HepG2 (cell line): ENCODE measurements at regions not wholly inside any gene's neighbourhood (a gene's known extent, or its start where the extent isn't known, plus 50 kb on each side); places are given as distances from the start of the nearest gene placed in this dataset.
A peak's percentile ranks its signal among the peaks of the same experiment; 100 is the strongest.

Source experiments
- ATAC-seq: fragments of 200-7000 bp; cut with Tn5 transposase; 3 replicates; pipeline ENCODE4 v1.9.1; 2020; ENCODE audit warnings: mild to moderate bottlenecking, moderate library complexity
- BruUV-seq: library from RNA; stranded (reverse); fragments of 400-500 nt; replicated peaks from 2 replicates; lab custom pipeline; 2021; lab: Mats Ljungman, UMichigan
- CTCF ChIA-PET: fragments of 300-600 bp; formaldehyde crosslinking; extraction: SDS; loops from one replicate; lab custom pipeline; 2021; ENCODE audit warnings: low total read pairs, inconsistent platforms, low intra/inter-chr PET ratio; lab: Yijun Ruan, JAX
- POLR2A ChIA-PET: fragments of 350-600 bp; sonication (Branson Sonifier 250); formaldehyde crosslinking; loops from one replicate; lab custom pipeline; 2020; ENCODE audit warnings: antibody characterized with exemption, inconsistent platforms; lab: Yijun Ruan, JAX
- DNase-seq: peaks from one replicate; pipeline ENCODE4 v3.0.0-alpha.2; 2015; ENCODE audit warnings: low spot score
- FAIRE-seq: peaks from 3 replicates; lab custom pipeline; 2011; peaks lifted over from hg19 to GRCh38; lab: Jason Lieb, UNC
- H2AFZ ChIP-seq: one replicate; pipeline ENCODE4 v1.6.1; 2011; ENCODE audit warnings: low read length, inconsistent platforms
- H3K27ac ChIP-seq: fragments of 300-600 bp; 3 replicates; pipeline ENCODE4 v1.8.0; 2011; ENCODE audit warnings: mixed run types, mild to moderate bottlenecking, mixed read lengths, low read length, inconsistent platforms; ENCODE audit not compliant: insufficient read depth; ENCODE audit errors: extremely low read length
- H3K27me3 ChIP-seq, 2 experiments: fragments of 200-600 bp in 1 of 2; 2 replicates in 1 of 2; 3 replicates in 1 of 2; pipeline versions ENCODE4 v1.6.0 to v1.8.0; 2011; ENCODE audit warnings: low read length in 2 of 2, mild to moderate bottlenecking in 2 of 2, moderate library complexity in 2 of 2, inconsistent platforms in 1 of 2; ENCODE audit not compliant: insufficient read depth in 2 of 2, control insufficient read depth in 1 of 2
- H3K36me3 ChIP-seq, 2 experiments: fragments of 200-600 bp in 1 of 2; replicated peaks in 1 of 2; 2 replicates in 1 of 2; 3 replicates in 1 of 2; pipeline versions ENCODE4 v1.5.1 to v1.8.0; 2011; ENCODE audit warnings: low read length in 2 of 2, inconsistent platforms in 1 of 2; ENCODE audit not compliant: insufficient read depth in 2 of 2, control insufficient read depth in 1 of 2
- H3K4me1 ChIP-seq: 2 replicates; pipeline ENCODE4 v1.5.1; 2012; ENCODE audit warnings: low read length, inconsistent platforms; ENCODE audit not compliant: insufficient read depth
- H3K4me2 ChIP-seq: 2 replicates; pipeline ENCODE4 v1.6.0; 2011; ENCODE audit warnings: low read depth, low read length, inconsistent platforms
- H3K4me3 ChIP-seq, 3 experiments: fragments of 200-600 bp in 1 of 3; sonication (generic), shearing (Covaris generic) in 1 of 3; replicated peaks in 1 of 3; 2 replicates each; pipeline ENCODE4 v1.5.1; 2011 to 2016; ENCODE audit warnings: low read length in 3 of 3, inconsistent platforms in 2 of 3, low read depth in 2 of 3, mild to moderate bottlenecking in 2 of 3, control low read depth in 1 of 3, mixed read lengths in 1 of 3; ENCODE audit not compliant: insufficient read depth in 1 of 3
- H3K79me2 ChIP-seq: one replicate; pipeline ENCODE4 v1.6.1; 2011; ENCODE audit warnings: low read length, inconsistent platforms; ENCODE audit not compliant: insufficient read depth
- H3K9ac ChIP-seq: 2 replicates; pipeline ENCODE4 v1.6.0; 2011; ENCODE audit warnings: mild to moderate bottlenecking, low read depth, low read length, inconsistent platforms; ENCODE audit not compliant: insufficient read depth
- H3K9me3 ChIP-seq: 2 replicates; pipeline ENCODE4 v1.5.1; 2012; ENCODE audit warnings: mild to moderate bottlenecking, low read length
- H4K20me1 ChIP-seq: 2 replicates; pipeline ENCODE4 v1.6.0; 2011; ENCODE audit warnings: inconsistent platforms, mild to moderate bottlenecking, low read length, moderate library complexity; ENCODE audit not compliant: insufficient read depth
- CEBPG ChIP-seq: IDR thresholded peaks from 2 replicates; pipeline ENCODE4 v1.6.1; 2016
- ZNF253 ChIP-seq: sonication (generic); formaldehyde crosslinking; IDR thresholded peaks from 2 replicates; pipeline ENCODE4 v1.8.0; 2022; ENCODE audit warnings: mild to moderate bottlenecking, missing genetic modification reagents, borderline replicate concordance
- ZNF263 ChIP-seq: sonication (generic); formaldehyde crosslinking; IDR thresholded peaks from 2 replicates; pipeline ENCODE4 v1.4.0; 2020; ENCODE audit warnings: missing genetic modification reagents
- WGBS: methylation state at CpG from one replicate; pipeline ENCODE4 v1.1.6; 2017; ENCODE audit warnings: low lambda C conversion rate; 5-methylcytosine and 5-hydroxymethylcytosine counted together
- in situ Hi-C: cut with HindIII; loops from 2 replicates; pipeline ENCODE4 v1.10.0; 2017; ENCODE audit warnings: low pct_unique_long_range_greater_than_20kb; ENCODE audit not compliant: extremely low pct_ligation_motif_present
- intact Hi-C: fragments of 100-400 bp; cut with micrococcal nuclease; formaldehyde crosslinking; loops from one replicate; pipeline ENCODE4 v1.10.0; 2022; ENCODE audit not compliant: unreplicated experiment
- TF ChIP-seq, protein P1 (sequence below): sonication (generic); formaldehyde crosslinking; conservative IDR thresholded peaks from 2 replicates; pipeline ENCODE4 v1.4.0; 2020; ENCODE audit warnings: missing genetic modification reagents
- TF ChIP-seq, protein P2 (sequence below): sonication (generic); IDR thresholded peaks from 2 replicates; pipeline ENCODE4 v1.6.1; 2016; ENCODE audit warnings: low read depth, borderline replicate concordance
- TF ChIP-seq, protein P3 (sequence below): sonication (generic); formaldehyde crosslinking; IDR thresholded peaks from 2 replicates; pipeline ENCODE4 v1.4.0; 2020; ENCODE audit warnings: mild to moderate bottlenecking, missing genetic modification reagents

DNA sequence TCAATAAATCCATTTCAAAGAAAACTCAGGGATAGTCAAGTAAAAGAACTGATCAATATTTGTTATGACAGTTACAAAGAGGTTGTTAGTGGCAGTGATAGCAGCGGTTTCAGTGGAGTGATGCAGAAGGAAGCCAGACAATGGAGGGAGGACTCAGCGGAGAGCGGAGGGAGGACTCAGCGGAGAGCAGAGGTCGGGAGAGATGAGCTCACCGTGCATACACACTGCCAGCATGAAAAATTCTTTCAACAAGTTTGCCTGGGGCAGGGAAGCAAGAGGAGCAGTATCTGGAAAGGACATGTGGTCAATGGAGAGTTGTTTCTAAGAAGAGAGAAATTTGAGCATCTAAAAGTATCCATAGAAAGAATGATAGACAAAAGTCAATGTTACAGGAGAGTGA, 60.9 kb upstream of the BCL11A start:
- CTCF ChIA-PET, result no interaction called here
- DNase-seq (no peak), FAIRE-seq (no peak), ATAC-seq (no peak)
- Histone ChIP-seq H2AFZ (no peak overlapping the region), H3K79me2 (no peaks in the 10 kb centered on the region), H3K27ac (no peak overlapping the region), H3K4me3 (no peak overlapping the region), H4K20me1 (no peaks in the 10 kb centered on the region), H3K9ac (no peak overlapping the region), H3K9me3 (no peaks in the 10 kb centered on the region), H3K27me3 (0 out of 5 replicates have a peak, but pooled peaks cover 0 to 4% of the 10 kb centered on the region in 2 experiments), H3K36me3 (no peaks in the 10 kb centered on the region), H3K4me1 (no peaks in the 10 kb centered on the region), H3K4me2 (no peak overlapping the region)
- TF ChIP-seq ZNF263 (CRISPR knock-in tag) (peak; percentile 84), CEBPG (CRISPR knock-in tag) (no peak), ZNF253 (CRISPR knock-in tag) (no peak)
- TF ChIP-seq, protein P1, sequence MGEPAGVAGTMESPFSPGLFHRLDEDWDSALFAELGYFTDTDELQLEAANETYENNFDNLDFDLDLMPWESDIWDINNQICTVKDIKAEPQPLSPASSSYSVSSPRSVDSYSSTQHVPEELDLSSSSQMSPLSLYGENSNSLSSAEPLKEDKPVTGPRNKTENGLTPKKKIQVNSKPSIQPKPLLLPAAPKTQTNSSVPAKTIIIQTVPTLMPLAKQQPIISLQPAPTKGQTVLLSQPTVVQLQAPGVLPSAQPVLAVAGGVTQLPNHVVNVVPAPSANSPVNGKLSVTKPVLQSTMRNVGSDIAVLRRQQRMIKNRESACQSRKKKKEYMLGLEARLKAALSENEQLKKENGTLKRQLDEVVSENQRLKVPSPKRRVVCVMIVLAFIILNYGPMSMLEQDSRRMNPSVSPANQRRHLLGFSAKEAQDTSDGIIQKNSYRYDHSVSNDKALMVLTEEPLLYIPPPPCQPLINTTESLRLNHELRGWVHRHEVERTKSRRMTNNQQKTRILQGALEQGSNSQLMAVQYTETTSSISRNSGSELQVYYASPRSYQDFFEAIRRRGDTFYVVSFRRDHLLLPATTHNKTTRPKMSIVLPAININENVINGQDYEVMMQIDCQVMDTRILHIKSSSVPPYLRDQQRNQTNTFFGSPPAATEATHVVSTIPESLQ (CRISPR knock-in tag), result no peak
- TF ChIP-seq, protein P2, sequence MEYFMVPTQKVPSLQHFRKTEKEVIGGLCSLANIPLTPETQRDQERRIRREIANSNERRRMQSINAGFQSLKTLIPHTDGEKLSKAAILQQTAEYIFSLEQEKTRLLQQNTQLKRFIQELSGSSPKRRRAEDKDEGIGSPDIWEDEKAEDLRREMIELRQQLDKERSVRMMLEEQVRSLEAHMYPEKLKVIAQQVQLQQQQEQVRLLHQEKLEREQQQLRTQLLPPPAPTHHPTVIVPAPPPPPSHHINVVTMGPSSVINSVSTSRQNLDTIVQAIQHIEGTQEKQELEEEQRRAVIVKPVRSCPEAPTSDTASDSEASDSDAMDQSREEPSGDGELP, result no peak
- TF ChIP-seq, protein P3, sequence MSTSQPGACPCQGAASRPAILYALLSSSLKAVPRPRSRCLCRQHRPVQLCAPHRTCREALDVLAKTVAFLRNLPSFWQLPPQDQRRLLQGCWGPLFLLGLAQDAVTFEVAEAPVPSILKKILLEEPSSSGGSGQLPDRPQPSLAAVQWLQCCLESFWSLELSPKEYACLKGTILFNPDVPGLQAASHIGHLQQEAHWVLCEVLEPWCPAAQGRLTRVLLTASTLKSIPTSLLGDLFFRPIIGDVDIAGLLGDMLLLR (CRISPR knock-in tag), result no peak
- in situ Hi-C loops (no loop called here), intact Hi-C loops (no loop called here)
- WGBS, result 56% methylated on average over 6 of the region's 6 CpGs
- POLR2A ChIA-PET, result no interaction called here
- no TSS peak for BruUV-seq
